GM23248 (cell line): ENCODE measurements at regions not wholly inside any gene's neighbourhood (a gene's known extent, or its start where the extent isn't known, plus 50 kb on each side); places are given as distances from the start of the nearest gene placed in this dataset.

ENCODE experiments used
- DNase-seq: peaks from one replicate; pipeline ENCODE4 v3.0.0-alpha.2; 2015
- H2AFZ ChIP-seq: fragments of 200-600 bp; sonication (generic); 2 replicates; pipeline ENCODE4 v1.6.1; 2016; ENCODE audit warnings: antibody characterized with exemption
- H3F3A ChIP-seq: fragments of 200-600 bp; sonication (generic); 2 replicates; pipeline ENCODE4 v1.6.1; 2016; ENCODE audit warnings: mild to moderate bottlenecking, antibody characterized with exemption, mixed run types; ENCODE audit not compliant: insufficient read depth
- H3K27ac ChIP-seq: fragments of 200-600 bp; sonication (generic); 2 replicates; pipeline ENCODE4 v1.5.1; 2016; ENCODE audit warnings: mild to moderate bottlenecking
- H3K27me3 ChIP-seq: fragments of 200-600 bp; sonication (generic); replicated peaks from 2 replicates; pipeline ENCODE4 v1.6.1; 2016; ENCODE audit warnings: mild to moderate bottlenecking; ENCODE audit not compliant: insufficient read depth
- H3K36me3 ChIP-seq: fragments of 200-600 bp; sonication (generic); 2 replicates; pipeline ENCODE4 v1.6.1; 2016; ENCODE audit warnings: low read depth, mild to moderate bottlenecking
- H3K4me1 ChIP-seq: fragments of 200-600 bp; sonication (generic); 2 replicates; pipeline ENCODE4 v1.6.1; 2016; ENCODE audit warnings: mild to moderate bottlenecking; ENCODE audit not compliant: insufficient read depth
- H3K4me2 ChIP-seq: fragments of 200-600 bp; sonication (generic); one replicate; pipeline ENCODE4 v1.6.1; 2016; ENCODE audit warnings: mild to moderate bottlenecking; ENCODE audit not compliant: unreplicated experiment
- H3K4me3 ChIP-seq: fragments of 200-600 bp; sonication (generic); 2 replicates; pipeline ENCODE4 v1.5.1; 2016; ENCODE audit warnings: mild to moderate bottlenecking
- H3K79me2 ChIP-seq: fragments of 200-600 bp; sonication (generic); 2 replicates; pipeline ENCODE4 v1.6.1; 2016; ENCODE audit warnings: mild to moderate bottlenecking; ENCODE audit not compliant: insufficient read depth
- H3K9ac ChIP-seq: fragments of 200-600 bp; sonication (generic); 2 replicates; pipeline ENCODE4 v1.6.1; 2016; ENCODE audit warnings: mild to moderate bottlenecking
- H3K9me2 ChIP-seq: fragments of 200-600 bp; sonication (generic); 2 replicates; pipeline ENCODE4 v1.6.1; 2016; ENCODE audit warnings: mixed run types, mild to moderate bottlenecking, moderate library complexity; ENCODE audit not compliant: insufficient read depth
- H3K9me3 ChIP-seq: fragments of 200-600 bp; sonication (generic); one replicate; pipeline ENCODE4 v1.6.1; 2017; ENCODE audit warnings: low read depth
- H4K20me1 ChIP-seq: fragments of 200-600 bp; sonication (generic); 2 replicates; pipeline ENCODE4 v1.6.0; 2016; ENCODE audit not compliant: insufficient read depth
- EZH2 ChIP-seq: fragments of 200-600 bp; sonication (generic); IDR thresholded peaks from 2 replicates; pipeline ENCODE4 v1.6.1; 2018; ENCODE audit warnings: antibody characterized with exemption, mild to moderate bottlenecking; ENCODE audit not compliant: insufficient read depth, poor library complexity, severe bottlenecking
- EZH2phosphoT487 ChIP-seq: fragments of 200-600 bp; sonication (generic); IDR thresholded peaks from 2 replicates; pipeline ENCODE4 v1.6.1; 2018; ENCODE audit warnings: antibody characterized with exemption, moderate library complexity, mild to moderate bottlenecking, low read depth; ENCODE audit not compliant: insufficient read depth
- WGBS, 2 experiments: methylation state at CpG; one replicate each; pipeline ENCODE4 v1.1.6; 2015 to 2017; ENCODE audit warnings: low lambda C conversion rate in 2 of 2, low coverage in 1 of 2; ENCODE audit errors: missing lambda C conversion rate in 2 of 2; 5-methylcytosine and 5-hydroxymethylcytosine counted together
- in situ Hi-C: fragments of 300-500 bp; cut with MboI; formaldehyde crosslinking; loops from 2 replicates; pipeline ENCODE4 v1.15.0; 2020

DNA sequence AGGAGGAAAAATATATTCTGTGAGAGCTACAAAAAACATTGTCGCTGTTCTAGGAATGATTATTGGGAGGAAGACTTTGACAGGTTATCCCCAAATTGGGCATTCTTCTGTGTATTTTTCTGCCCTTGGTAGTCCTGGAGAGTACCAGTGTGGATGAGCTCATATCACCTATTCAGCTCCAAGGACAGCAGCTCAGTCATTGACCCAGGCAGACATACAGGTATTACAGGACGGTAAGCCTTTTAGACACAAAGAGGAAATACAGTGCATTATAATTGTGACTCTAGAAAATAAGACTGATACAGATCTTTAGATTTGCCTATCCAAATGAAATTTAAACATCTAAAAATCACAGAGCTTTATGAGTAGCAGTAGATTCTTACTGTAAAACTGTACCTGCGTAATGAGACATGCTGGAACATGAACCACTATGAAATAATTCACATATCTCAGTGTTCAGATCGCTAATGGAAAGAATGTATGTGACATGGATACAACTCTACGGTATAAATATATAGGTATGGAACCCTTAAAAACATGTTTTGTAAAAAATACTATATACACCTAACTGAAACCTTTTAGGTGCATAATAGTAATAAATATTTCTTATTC lies 56.0 kb downstream of the PLK2 start:
- H3K27me3 ChIP-seq, result no peaks in the 10 kb centered on the region
- H4K20me1 ChIP-seq, result no peaks in the 10 kb centered on the region
- no peak overlapping the region for H3K4me3 ChIP-seq
- no peak overlapping the region for H3K9ac ChIP-seq
- no peak for DNase-seq
- H3K36me3 ChIP-seq, result no peaks in the 10 kb centered on the region
- H3K9me2 ChIP-seq, result no peaks in the 10 kb centered on the region; the same call in 1 of the 2 replicates
- no peak overlapping the region for H3K27ac ChIP-seq
- 85 to 86% methylated on average over 5 of the region's 5 CpGs for WGBS, 2 experiments
- TF ChIP-seq EZH2phosphoT487, result no peak
- TF ChIP-seq EZH2, result no peak
- peaks cover 33% of the 10 kb centered on the region for H3K4me1 ChIP-seq
- peaks cover 27% of the 10 kb centered on the region for H3F3A ChIP-seq
- H3K4me2 ChIP-seq, result no peak overlapping the region
- in situ Hi-C loops, result no loop called here
- no peak overlapping the region for H2AFZ ChIP-seq
- H3K9me3 ChIP-seq, result no peaks in the 10 kb centered on the region
- H3K79me2 ChIP-seq, result no peaks in the 10 kb centered on the region

DNA sequence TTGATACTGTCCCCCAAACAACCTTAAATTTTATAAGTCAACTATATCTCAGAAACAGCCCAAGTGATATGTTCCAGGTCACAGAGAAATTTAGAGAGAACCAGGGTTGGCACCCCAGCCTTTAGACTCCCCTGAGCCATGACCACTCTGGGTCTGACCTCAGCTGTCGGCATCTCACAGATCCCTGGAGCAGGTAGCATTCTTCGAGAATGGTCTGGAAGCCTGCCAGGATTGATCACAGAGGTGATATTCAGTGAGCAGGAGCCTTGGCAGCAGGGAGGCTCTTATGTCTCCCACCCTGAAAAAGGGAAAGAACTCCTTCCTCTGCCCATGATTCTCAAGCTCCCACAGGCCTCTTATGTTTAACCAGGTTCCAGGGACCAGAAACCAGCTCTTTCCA lies 58.2 kb downstream of the PLK2 start:
- Histone ChIP-seq H3K9me2 (no peaks in the 10 kb centered on the region; the same call in 1 of the 2 replicates), H3K9me3 (no peaks in the 10 kb centered on the region), H3K9ac (no peak overlapping the region), H3K4me3 (no peak overlapping the region), H2AFZ (no peak overlapping the region), H3K4me1 (peaks cover 18% of the 10 kb centered on the region), H3F3A (peaks cover 11% of the 10 kb centered on the region), H3K4me2 (no peak overlapping the region), H4K20me1 (no peaks in the 10 kb centered on the region), H3K27me3 (no peaks in the 10 kb centered on the region), H3K79me2 (no peaks in the 10 kb centered on the region), H3K36me3 (no peaks in the 10 kb centered on the region), H3K27ac (no peak overlapping the region)
- 79 to 83% methylated on average over 2 of the region's 2 CpGs for WGBS, 2 experiments
- TF ChIP-seq EZH2 (no peak), EZH2phosphoT487 (no peak)
- DNase-seq, result no peak
- in situ Hi-C loops, result no loop called here

DNA sequence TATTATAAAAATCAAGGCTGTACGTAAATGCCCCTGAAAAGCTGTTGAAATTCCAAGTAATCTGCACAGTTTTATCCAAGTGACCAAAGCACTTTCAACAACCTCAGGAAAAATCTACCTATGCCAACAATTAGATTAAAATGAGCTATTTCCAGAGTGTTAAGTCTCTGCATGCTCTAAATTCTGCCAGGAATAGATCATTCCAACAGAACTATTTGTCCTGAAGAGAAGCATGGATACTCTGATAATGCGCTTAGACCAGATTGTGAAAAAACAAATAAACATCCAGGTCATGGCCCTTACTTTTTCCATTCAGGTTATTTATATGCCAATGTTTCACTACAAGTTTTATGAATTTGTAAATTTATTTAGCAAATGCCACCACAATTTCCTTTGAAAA lies 59.1 kb downstream of the PLK2 start:
- Histone ChIP-seq H3K36me3 (no peaks in the 10 kb centered on the region), H2AFZ (no peak overlapping the region), H3K27me3 (no peaks in the 10 kb centered on the region), H3K79me2 (no peaks in the 10 kb centered on the region), H3K9me3 (no peaks in the 10 kb centered on the region), H4K20me1 (no peaks in the 10 kb centered on the region), H3F3A (peaks cover 2% of the 10 kb centered on the region; the same call in 1 of the 2 replicates), H3K9me2 (no peaks in the 10 kb centered on the region; the same call in 1 of the 2 replicates), H3K4me2 (no peak overlapping the region), H3K27ac (no peak overlapping the region), H3K9ac (no peak overlapping the region), H3K4me1 (peaks cover 9% of the 10 kb centered on the region; the same call in 1 of the 2 replicates), H3K4me3 (no peak overlapping the region)
- TF ChIP-seq EZH2phosphoT487 (no peak), EZH2 (no peak)
- in situ Hi-C loops, result no loop called here
- WGBS, 2 experiments, result 76 to 80% methylated on average over 2 of the region's 2 CpGs
- DNase-seq, result no peak

DNA sequence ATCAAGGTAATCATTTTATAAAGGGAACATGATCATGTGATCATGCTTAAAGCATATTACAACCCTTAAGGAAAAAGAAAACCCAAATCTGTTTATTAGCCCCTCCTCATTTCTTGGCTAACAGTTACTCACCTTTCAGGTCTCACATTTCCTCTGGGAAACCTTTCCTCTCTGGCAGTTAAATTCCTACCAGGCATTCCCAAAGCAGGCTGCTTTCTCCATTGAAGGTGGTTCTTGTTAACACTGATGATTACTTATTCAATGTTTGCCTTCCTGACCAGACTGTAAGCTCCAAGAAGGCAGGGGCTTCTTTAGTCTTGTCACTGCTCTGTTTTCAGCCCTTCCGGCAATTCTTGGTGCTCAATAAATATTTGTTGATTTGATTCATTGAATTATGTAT lies 59.9 kb downstream of the PLK2 start:
- Histone ChIP-seq H3K4me2 (no peak overlapping the region), H3K36me3 (no peaks in the 10 kb centered on the region), H3K4me3 (no peak overlapping the region), H4K20me1 (no peaks in the 10 kb centered on the region), H3K27me3 (no peaks in the 10 kb centered on the region), H3K79me2 (no peaks in the 10 kb centered on the region), H3K27ac (no peak overlapping the region), H3F3A (no peaks in the 10 kb centered on the region), H3K9me3 (no peaks in the 10 kb centered on the region), H3K4me1 (0 out of 2 replicates have a peak, but pooled peaks cover 6% of the 10 kb centered on the region), H3K9me2 (no peaks in the 10 kb centered on the region; the same call in 1 of the 2 replicates), H2AFZ (no peak overlapping the region), H3K9ac (no peak overlapping the region)
- 85 to 88% methylated on average over 1 of the region's 1 CpG for WGBS, 2 experiments
- in situ Hi-C loops, result no loop called here
- TF ChIP-seq EZH2, result no peak
- DNase-seq, result no peak
